ENCODE measurements at regions not wholly inside any gene's neighbourhood (a gene's known extent, or its start where the extent isn't known, plus 50 kb on each side); places are given as distances from the start of the nearest gene placed in this dataset.

DNA sequence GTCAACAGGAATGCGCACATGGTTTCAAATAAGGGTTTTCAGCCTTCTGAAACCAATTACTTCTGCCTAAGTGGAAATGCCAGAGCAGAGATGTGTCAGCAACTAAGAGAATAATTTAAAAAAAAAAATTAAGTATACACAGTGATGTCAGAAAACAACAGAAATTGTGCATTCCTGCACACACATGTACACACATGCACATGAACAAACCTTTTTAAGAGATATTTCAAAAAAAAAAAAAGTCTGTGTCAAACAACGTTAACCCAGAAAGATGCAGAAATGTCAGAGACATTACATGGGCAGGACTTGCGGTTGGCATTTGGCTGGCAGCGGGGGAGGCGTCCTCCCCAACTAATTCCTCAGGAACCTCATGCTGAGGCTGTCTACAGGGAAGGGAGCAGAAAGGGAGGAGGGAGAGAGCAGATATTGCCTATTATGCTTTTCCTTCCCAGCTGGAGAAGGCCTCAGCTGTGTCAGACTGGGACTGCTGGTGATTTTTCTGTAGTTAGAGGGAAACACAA is 536.9 kb upstream of the WWC1 start:
- no peak for DNase-seq (ENCODE audit: low read depth)

GRCh38 chr5:167755420-167755819 is 536.0 kb upstream of the WWC1 start:
- DNase-seq (ENCODE audit: low read depth) = no peak

- peak; percentile 58 for DNase-seq (ENCODE audit: low read depth)
Observed at GRCh38 chr5:167759057-167759821, 532.2 kb upstream of the WWC1 start.

- DNase-seq (ENCODE audit: low read depth) = peak; percentile 37
Observed at GRCh38 chr5:167763772-167764171, 527.7 kb upstream of the WWC1 start.

GRCh38 chr5:167764641-167765289 is 526.7 kb upstream of the WWC1 start:
- DNase-seq (ENCODE audit: low read depth) = no peak

DNA sequence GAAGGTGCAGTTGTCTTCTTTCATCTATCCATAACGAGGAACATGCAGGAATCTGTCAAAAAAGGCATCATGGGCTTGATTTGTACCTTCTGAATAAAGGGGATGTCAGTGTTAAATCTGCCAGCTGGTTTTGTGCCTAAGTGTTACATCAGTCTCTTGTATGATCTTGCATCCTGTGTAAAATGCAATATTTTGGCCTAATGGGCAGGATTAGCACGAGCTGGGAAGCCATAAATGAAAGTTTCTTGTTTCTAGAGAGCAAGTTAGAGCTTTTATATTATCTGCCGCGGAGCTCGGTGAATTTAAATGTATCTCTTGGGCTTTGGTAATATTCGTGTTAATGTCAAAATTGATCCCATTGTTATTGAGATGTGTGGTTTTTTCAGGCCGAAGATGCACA is 526.1 kb upstream of the WWC1 start:
- no peak for DNase-seq (ENCODE audit: low read depth)

GRCh38 chr5:167766957-167767356 is 524.5 kb upstream of the WWC1 start:
- no peak for DNase-seq (ENCODE audit: low read depth)

DNA sequence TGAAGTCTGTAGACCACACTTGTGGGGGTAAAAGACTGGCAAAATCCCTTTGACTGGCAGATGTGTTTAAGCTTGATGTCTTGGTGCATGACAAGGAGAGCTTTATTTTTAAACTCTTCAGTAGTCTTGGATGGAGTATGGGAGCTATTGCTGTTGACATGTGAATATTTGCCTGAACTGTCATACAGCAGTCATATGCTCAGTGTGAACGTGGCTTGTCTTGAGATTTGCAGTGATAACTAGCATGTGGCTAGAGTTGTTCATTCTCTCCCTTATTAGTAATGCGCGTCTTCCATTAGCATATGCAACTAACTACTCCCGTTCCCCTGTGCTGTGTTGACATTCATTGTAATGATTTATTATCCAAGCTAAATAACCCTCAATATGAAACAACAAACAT is 523.6 kb upstream of the WWC1 start:
- DNase-seq (ENCODE audit: low read depth) = no peak

DNA sequence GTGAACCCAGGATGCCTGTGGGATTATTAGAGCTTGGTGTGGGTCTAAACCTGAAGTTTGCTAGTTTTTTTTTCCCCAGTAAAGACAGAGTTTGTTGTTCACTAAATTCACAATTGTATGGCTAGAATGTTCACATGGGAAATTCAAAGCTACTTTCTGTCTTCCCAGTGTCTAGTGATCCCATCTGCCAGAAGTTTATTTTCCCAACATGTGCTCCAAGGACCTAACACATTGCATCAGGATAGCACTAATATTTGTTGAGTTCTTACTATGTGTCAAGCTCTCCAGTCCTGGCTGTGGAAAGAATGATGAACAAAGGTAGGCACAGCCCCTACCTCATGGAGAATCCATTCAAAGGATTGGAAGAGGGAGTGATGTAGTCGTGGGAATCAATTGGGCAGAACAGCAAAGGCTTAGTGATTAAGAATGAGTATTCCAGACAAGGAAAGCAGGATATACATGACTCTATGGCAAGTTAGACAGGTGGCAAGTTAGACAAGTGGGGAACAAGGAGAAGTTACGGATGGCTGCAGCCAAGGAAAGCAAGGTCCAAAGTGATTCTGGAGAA is 521.5 kb upstream of the WWC1 start:
- no peak for DNase-seq (ENCODE audit: low read depth)

DNA sequence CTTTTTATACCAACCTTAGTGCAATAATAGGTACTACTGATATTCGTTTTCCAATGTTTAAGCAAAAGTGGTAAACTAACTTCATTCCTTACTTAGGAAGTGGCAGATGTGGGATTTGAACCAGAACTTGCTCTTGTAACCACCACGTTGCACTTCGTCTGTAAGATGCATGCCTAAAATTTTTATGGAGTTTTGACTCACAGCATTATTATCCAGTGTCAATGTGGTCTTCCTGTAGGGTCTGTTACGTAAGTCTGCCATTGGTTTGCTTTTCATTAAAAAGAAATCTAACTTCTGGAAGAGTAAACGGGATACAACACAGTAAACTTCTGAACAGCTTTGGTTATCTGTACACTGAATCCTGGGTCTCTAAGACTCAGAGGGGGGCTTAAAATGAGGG is 521.0 kb upstream of the WWC1 start:
- peak; percentile 63 for DNase-seq (ENCODE audit: low read depth)

DNA sequence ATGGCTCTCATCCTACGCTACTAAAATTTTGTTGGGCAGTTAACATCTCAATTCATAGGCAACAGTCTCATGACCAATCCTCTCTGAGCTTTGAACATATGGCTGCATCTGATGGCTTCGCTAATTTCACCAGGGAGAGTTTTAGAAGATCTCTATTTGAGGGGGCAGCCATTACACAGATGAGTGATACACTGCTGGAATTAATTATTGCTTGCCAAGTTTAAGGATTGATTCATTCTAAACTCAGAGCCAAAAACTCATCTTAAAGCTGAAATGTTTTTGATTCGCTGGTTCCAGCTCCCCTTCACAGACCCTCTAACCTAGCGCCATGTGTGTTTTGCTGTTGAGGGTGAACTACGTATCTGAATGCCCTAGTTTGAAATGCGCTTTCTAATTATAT is 519.9 kb upstream of the WWC1 start:
- no peak for DNase-seq (ENCODE audit: low read depth)

GRCh38 chr5:167773668-167774301 is 517.7 kb upstream of the WWC1 start:
- DNase-seq (ENCODE audit: low read depth) = no peak

GRCh38 chr5:167777746-167778145 is 513.7 kb upstream of the WWC1 start:
- no peak for DNase-seq (ENCODE audit: low read depth)

DNA sequence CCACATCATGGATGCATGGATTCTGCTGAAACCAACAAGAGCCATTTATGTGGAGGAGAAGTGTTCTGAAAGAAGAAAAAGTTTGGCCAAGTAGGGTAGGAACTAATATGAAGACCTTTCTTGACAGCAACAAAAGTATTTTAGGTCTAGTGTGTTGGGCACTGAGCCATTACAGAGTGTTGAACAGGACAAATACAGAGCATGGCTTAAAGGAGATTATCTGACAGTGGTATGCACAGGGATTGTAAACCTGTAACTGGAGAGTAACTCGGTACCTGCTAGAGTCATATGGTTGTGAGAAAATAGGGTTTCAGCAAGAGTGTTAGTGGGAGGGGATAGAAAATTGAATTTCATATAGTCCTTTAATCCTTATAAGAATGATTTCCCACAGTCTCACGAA is 513.2 kb upstream of the WWC1 start:
- DNase-seq (ENCODE audit: low read depth) = no peak

DNA sequence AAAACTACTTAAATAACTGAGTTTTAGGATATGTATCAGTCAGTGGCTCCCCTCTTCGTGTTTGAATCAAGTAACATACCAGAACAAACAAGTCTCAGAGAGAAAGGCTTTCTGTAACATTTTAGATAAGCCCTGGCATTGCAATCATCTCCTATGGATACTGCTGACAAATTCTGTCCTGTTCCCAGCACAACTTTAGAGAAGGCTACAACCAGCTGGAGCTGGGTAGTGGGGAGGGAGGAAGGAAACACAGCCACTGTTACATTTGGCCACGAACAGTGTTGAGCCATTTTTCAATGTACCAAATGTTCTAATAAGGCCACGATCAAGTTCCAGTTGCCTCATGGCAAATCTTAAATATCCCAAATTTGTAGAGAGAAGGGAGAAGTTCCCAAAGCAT is 511.8 kb upstream of the WWC1 start:
- no peak for DNase-seq (ENCODE audit: low read depth)

DNA sequence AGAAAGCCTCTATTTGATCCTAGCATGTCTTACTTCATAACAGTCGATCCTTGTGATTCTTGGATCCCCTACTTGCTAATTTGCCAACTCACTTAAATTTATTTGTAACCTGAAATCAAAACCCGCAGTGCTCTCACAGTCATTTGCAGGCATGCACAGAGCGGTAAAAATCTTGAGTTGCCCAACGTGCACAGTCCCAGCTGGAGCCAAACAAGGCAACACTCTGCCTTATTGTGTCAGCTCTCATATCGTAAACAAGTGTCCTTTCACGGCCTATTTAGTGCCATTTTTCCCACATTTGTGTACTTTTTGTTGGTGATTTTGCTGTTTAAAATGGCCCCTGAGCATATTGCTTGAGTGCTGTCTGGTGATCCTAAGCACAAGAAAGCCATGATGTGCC is 511.3 kb upstream of the WWC1 start:
- no peak for DNase-seq (ENCODE audit: low read depth)

DNA sequence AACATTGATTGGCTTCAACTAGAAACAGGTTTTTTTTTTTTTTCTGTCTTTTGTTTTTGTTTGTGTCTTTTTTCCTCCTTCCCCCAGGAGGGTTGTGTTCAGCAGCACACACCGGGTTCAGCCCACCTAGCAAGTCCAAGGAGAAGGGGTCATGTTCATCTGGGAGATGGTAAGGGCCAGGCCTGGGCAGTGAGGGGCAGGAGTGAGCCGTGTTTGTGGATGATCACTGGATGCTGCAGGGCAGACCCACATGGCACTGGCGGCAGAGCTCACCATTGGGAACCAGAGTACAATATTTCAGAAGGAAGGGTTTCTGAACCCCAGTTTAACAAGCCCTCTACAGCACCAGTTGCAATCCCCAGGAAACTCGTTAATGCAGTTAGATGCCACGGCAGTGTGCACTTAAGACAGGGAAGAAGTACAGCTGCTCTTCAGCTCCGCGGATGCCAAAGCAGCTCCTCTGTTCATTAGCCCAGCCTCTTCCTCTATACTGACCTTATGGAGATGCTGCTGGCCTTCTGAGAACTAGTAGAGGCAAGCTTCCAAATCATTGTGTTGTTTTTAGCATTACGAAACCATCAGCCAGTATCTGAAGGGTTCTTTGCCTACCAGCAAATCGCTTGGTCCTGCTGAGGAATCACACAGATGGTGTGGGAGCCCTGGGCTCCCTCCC is 508.2 kb upstream of the WWC1 start:
- DNase-seq (ENCODE audit: low read depth) = no peak

DNA sequence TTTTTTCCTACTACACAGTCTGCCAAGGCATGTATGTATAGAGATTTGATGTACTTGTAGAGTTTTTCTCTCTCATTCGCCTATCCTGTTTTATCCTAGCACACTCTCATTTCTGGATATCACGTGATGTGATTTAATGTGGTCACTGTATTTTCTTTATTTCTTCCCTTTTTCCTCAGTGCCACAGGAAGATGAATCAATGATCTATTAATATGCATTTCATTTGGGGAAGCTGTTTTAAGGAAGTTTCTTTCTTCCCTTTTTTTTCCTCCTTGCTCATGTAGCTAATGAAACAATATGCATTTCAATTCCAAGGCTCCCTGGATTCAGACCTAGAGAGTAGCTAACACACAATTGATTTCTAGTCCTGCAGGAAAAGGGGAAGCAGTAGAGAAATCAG is 506.3 kb upstream of the WWC1 start:
- no peak for DNase-seq (ENCODE audit: low read depth)

GRCh38 chr5:167785901-167786300 is 505.5 kb upstream of the WWC1 start:
- DNase-seq (ENCODE audit: low read depth) = no peak

- no peak for DNase-seq (ENCODE audit: low read depth)
Observed at GRCh38 chr5:167786871-167787578, 504.4 kb upstream of the WWC1 start.

DNA sequence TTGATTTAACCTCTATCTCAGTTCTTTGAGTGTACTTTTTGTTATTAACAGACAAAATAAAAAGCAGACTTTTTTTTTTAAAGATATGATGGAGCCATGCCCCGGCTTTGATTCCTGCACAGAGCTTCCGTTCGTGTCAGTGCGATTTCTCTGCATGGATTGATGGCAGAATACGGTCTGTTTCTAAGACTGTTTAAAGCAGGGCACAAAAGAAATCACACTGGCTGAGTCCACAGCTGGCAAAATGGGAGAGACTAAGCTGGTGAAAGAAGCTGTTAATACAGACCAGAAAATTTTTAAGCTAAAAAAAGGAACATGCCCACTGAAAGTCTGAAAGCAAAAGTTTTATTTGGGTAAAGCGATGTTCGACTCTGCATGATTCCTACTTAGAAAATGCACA is 501.4 kb upstream of the WWC1 start:
- no peak for DNase-seq (ENCODE audit: low read depth)

Data from ELR (cell line).